HEK293 (cell line): ENCODE measurements at regions not wholly inside any gene's neighbourhood (a gene's known extent, or its start where the extent isn't known, plus 50 kb on each side); places are given as distances from the start of the nearest gene placed in this dataset.

ENCODE experiments used
- CTCF ChIA-PET: fragments of 350-600 bp; formaldehyde crosslinking; extraction: SDS; loops from one replicate; lab custom pipeline; 2021; ENCODE audit warnings: antibody characterized with exemption; lab: Yijun Ruan, JAX
- POLR2A ChIA-PET: fragments of 300-600 bp; formaldehyde crosslinking; extraction: SDS; loops from one replicate; lab custom pipeline; 2020; ENCODE audit warnings: antibody characterized with exemption, inconsistent platforms; lab: Yijun Ruan, JAX
- H3K27ac ChIP-seq: fragments of 200-500 bp; sonication (Bioruptor generic); 2 replicates; pipeline ENCODE4 v1.5.1; 2014; ENCODE audit warnings: low read depth, low read length, control low read depth, inconsistent platforms; ENCODE audit errors: extremely low read depth
- H3K36me3 ChIP-seq, 2 experiments: fragments of 200-500 bp in 1 of 2; sonication (Bioruptor generic) in 1 of 2; 1 replicate in 1 of 2; 2 replicates in 1 of 2; pipeline ENCODE4 v1.5.1; 2014 to 2017; ENCODE audit warnings: inconsistent platforms in 2 of 2, low read length in 2 of 2; ENCODE audit not compliant: control insufficient read depth in 2 of 2, insufficient read depth in 1 of 2
- H3K4me1 ChIP-seq: fragments of 200-500 bp; sonication (Bioruptor generic); 2 replicates; pipeline ENCODE4 v1.5.1; 2014; ENCODE audit warnings: mild to moderate bottlenecking, low read length, inconsistent platforms; ENCODE audit not compliant: control insufficient read depth, insufficient read depth
- H3K4me3 ChIP-seq: 2 replicates; pipeline ENCODE4 v1.5.1; 2011; ENCODE audit warnings: low read depth, mild to moderate bottlenecking, control low read depth, low read length, moderate library complexity
- H3K9me3 ChIP-seq: fragments of 200-500 bp; sonication (Bioruptor generic); 2 replicates; pipeline ENCODE4 v1.5.1; 2014; ENCODE audit warnings: low read depth, low read length, inconsistent platforms; ENCODE audit not compliant: control insufficient read depth, insufficient read depth
- GLIS2 ChIP-seq: fragments of 450-650 bp; formaldehyde crosslinking; IDR thresholded peaks from 2 replicates; pipeline ENCODE4 v1.5.1; 2016; ENCODE audit warnings: missing biosample characterization, missing genetic modification characterization
- KLF7 ChIP-seq: fragments of 450-650 bp; formaldehyde crosslinking; IDR thresholded peaks from 2 replicates; pipeline ENCODE4 v1.5.1; 2016; ENCODE audit warnings: missing biosample characterization, missing genetic modification characterization, borderline replicate concordance
- OVOL3 ChIP-seq: fragments of 450-650 bp; formaldehyde crosslinking; IDR thresholded peaks from 2 replicates; pipeline ENCODE4 v1.5.1; 2016; ENCODE audit warnings: missing biosample characterization, missing genetic modification characterization
- PRDM1 ChIP-seq: fragments of 450-650 bp; formaldehyde crosslinking; IDR thresholded peaks from 2 replicates; pipeline ENCODE4; 2016; ENCODE audit warnings: missing biosample characterization, missing genetic modification characterization
- PRDM4 ChIP-seq: fragments of 450-650 bp; formaldehyde crosslinking; IDR thresholded peaks from 2 replicates; pipeline ENCODE4 v1.5.1; 2017; ENCODE audit warnings: missing biosample characterization, missing genetic modification characterization
- YY2 ChIP-seq: fragments of 450-650 bp; formaldehyde crosslinking; IDR thresholded peaks from 2 replicates; pipeline ENCODE4 v1.5.1; 2016; ENCODE audit warnings: missing biosample characterization, missing genetic modification characterization
- ZBTB26 ChIP-seq: fragments of 450-650 bp; formaldehyde crosslinking; optimal IDR thresholded peaks from 2 replicates; pipeline ENCODE3; 2016; ENCODE audit warnings: missing biosample characterization, mild to moderate bottlenecking, missing genetic modification characterization
- ZBTB7A ChIP-seq: fragments of 450-650 bp; formaldehyde crosslinking; IDR thresholded peaks from 2 replicates; pipeline ENCODE4 v1.5.1; 2016; ENCODE audit warnings: low read depth, missing biosample characterization, missing genetic modification characterization
- ZNF175 ChIP-seq: fragments of 450-650 bp; formaldehyde crosslinking; IDR thresholded peaks from 2 replicates; pipeline ENCODE4 v1.5.1; 2016; ENCODE audit warnings: missing biosample characterization, missing genetic modification characterization
- ZNF19 ChIP-seq: fragments of 450-650 bp; formaldehyde crosslinking; IDR thresholded peaks from 2 replicates; pipeline ENCODE4; 2016; ENCODE audit warnings: missing biosample characterization, missing genetic modification characterization, low read depth
- ZNF202 ChIP-seq: fragments of 450-650 bp; formaldehyde crosslinking; IDR thresholded peaks from 2 replicates; pipeline ENCODE4 v1.5.1; 2016; ENCODE audit warnings: missing biosample characterization, missing genetic modification characterization, borderline replicate concordance
- ZNF214 ChIP-seq: fragments of 450-650 bp; formaldehyde crosslinking; IDR thresholded peaks from 2 replicates; pipeline ENCODE4 v1.5.1; 2017; ENCODE audit warnings: missing biosample characterization, mild to moderate bottlenecking, missing genetic modification characterization, borderline replicate concordance
- ZNF221 ChIP-seq: fragments of 450-650 bp; formaldehyde crosslinking; IDR thresholded peaks from 2 replicates; pipeline ENCODE4 v1.5.1; 2017; ENCODE audit warnings: missing biosample characterization, missing genetic modification characterization, borderline replicate concordance
- ZNF23 ChIP-seq: fragments of 450-650 bp; formaldehyde crosslinking; IDR thresholded peaks from 2 replicates; pipeline ENCODE4 v1.5.1; 2016; ENCODE audit warnings: missing biosample characterization, missing genetic modification characterization, borderline replicate concordance
- ZNF239 ChIP-seq: fragments of 450-650 bp; formaldehyde crosslinking; IDR thresholded peaks from 2 replicates; pipeline ENCODE4 v1.5.1; 2016; ENCODE audit warnings: missing biosample characterization, missing genetic modification characterization
- ZNF292 ChIP-seq: fragments of 450-650 bp; formaldehyde crosslinking; IDR thresholded peaks from 2 replicates; pipeline ENCODE4 v1.5.1; 2016; ENCODE audit warnings: low read depth, missing biosample characterization, missing genetic modification characterization, borderline replicate concordance
- ZNF416 ChIP-seq: fragments of 450-650 bp; formaldehyde crosslinking; IDR thresholded peaks from 2 replicates; pipeline ENCODE4 v1.5.1; 2016; ENCODE audit warnings: missing biosample characterization, missing genetic modification characterization
- ZNF473 ChIP-seq: fragments of 450-650 bp; formaldehyde crosslinking; IDR thresholded peaks from 2 replicates; pipeline ENCODE4 v1.5.1; 2017; ENCODE audit warnings: missing biosample characterization, missing genetic modification characterization
- ZNF621 ChIP-seq: fragments of 450-650 bp; formaldehyde crosslinking; IDR thresholded peaks from 2 replicates; pipeline ENCODE4 v1.5.1; 2017; ENCODE audit warnings: missing biosample characterization, missing genetic modification characterization
- ZNF768 ChIP-seq: fragments of 450-650 bp; formaldehyde crosslinking; IDR thresholded peaks from 2 replicates; pipeline ENCODE4 v1.5.1; 2018; ENCODE audit warnings: missing biosample characterization, mild to moderate bottlenecking, missing genetic modification characterization
- ZNF785 ChIP-seq: fragments of 450-650 bp; formaldehyde crosslinking; IDR thresholded peaks from 2 replicates; pipeline ENCODE4 v1.5.1; 2016; ENCODE audit warnings: missing biosample characterization, missing genetic modification characterization
- TF ChIP-seq, protein P1 (sequence below): fragments of 450-650 bp; formaldehyde crosslinking; IDR thresholded peaks from 2 replicates; pipeline ENCODE4 v1.5.1; 2016; ENCODE audit warnings: missing biosample characterization, missing genetic modification characterization
- TF ChIP-seq, protein P2 (sequence below): fragments of 450-650 bp; formaldehyde crosslinking; IDR thresholded peaks from 2 replicates; pipeline ENCODE4 v1.5.1; 2017; ENCODE audit warnings: missing biosample characterization, mild to moderate bottlenecking, missing genetic modification characterization, moderate library complexity

DNA sequence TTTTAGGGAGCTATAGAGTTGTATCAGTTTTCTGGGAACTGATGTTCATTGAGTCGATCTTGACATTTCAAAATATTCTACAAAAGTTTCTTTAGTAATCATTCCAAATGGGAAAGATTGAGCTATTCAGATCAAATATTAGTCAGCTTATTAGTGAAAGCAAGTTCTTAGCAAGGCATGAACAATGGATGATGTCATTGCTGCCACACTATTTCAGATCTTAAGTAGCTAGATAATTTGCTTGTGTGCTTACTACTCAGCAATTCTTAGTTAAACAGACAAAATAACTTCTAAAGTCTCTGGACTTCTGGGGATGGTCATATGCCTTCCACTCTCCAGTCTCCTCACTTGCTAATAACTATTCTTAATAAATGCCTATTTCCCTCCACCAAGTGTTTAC lies 69.0 kb upstream of the CDH8 start:
- POLR2A ChIA-PET: no interaction called here
- H3K27ac ChIP-seq: no peak overlapping the region
- no peaks in the 10 kb centered on the region for H3K36me3 ChIP-seq
- CTCF ChIA-PET: no interaction called here
- H3K4me3 ChIP-seq: no peak overlapping the region
- H3K4me1 ChIP-seq: no peaks in the 10 kb centered on the region
- TF ChIP-seq ZNF202 (tag by site-specific recombination): no peak
- no peak for TF ChIP-seq ZNF221 (tag by site-specific recombination)
- no peak for TF ChIP-seq ZNF473 (tag by site-specific recombination)
- no peak for TF ChIP-seq KLF7 (tag by site-specific recombination)
- no peaks in the 10 kb centered on the region for H3K9me3 ChIP-seq

DNA sequence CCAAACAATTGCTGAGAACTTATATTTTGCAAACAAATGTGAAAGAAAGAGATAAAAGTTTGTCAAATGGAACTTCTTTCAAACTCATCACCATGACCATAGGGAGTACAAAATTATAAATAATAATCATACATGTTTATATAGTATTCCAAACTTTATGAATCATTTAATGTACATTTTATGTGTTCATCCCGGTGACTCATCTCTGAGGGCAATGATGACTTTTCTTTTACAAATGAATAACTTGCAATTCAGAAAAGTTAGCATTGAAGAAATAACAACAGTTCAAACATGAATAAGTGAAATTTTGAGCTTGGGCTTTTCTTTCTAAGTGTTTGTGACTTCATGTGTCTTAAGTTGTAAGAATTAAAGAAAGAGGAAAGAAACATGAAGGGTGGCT lies 66.3 kb upstream of the CDH8 start:
- POLR2A ChIA-PET: no interaction called here
- no peak overlapping the region for H3K27ac ChIP-seq

More for the DNA sequence above, 66.3 kb upstream of the CDH8 start:
- H3K36me3 ChIP-seq: no peaks in the 10 kb centered on the region
- H3K4me3 ChIP-seq: no peak overlapping the region
- TF ChIP-seq ZNF292 (tag by site-specific recombination) (no peak), ZNF214 (tag by site-specific recombination) (no peak), ZBTB26 (no peak), PRDM4 (tag by site-specific recombination) (no peak), ZBTB7A (no peak), ZNF175 (tag by site-specific recombination) (no peak), ZNF768 (no peak), ZNF19 (tag by site-specific recombination) (no peak), ZNF785 (tag by site-specific recombination) (no peak), ZNF416 (tag by site-specific recombination) (no peak), PRDM1 (tag by site-specific recombination) (no peak), ZNF23 (tag by site-specific recombination) (no peak), GLIS2 (tag by site-specific recombination) (no peak), ZNF239 (tag by site-specific recombination) (no peak), YY2 (tag by site-specific recombination) (no peak), OVOL3 (tag by site-specific recombination) (no peak), ZNF621 (tag by site-specific recombination) (no peak)
- TF ChIP-seq, protein P1, sequence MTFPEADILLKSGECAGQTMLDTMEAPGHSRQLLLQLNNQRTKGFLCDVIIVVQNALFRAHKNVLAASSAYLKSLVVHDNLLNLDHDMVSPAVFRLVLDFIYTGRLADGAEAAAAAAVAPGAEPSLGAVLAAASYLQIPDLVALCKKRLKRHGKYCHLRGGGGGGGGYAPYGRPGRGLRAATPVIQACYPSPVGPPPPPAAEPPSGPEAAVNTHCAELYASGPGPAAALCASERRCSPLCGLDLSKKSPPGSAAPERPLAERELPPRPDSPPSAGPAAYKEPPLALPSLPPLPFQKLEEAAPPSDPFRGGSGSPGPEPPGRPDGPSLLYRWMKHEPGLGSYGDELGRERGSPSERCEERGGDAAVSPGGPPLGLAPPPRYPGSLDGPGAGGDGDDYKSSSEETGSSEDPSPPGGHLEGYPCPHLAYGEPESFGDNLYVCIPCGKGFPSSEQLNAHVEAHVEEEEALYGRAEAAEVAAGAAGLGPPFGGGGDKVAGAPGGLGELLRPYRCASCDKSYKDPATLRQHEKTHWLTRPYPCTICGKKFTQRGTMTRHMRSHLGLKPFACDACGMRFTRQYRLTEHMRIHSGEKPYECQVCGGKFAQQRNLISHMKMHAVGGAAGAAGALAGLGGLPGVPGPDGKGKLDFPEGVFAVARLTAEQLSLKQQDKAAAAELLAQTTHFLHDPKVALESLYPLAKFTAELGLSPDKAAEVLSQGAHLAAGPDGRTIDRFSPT: no peak
- TF ChIP-seq, protein P2, sequence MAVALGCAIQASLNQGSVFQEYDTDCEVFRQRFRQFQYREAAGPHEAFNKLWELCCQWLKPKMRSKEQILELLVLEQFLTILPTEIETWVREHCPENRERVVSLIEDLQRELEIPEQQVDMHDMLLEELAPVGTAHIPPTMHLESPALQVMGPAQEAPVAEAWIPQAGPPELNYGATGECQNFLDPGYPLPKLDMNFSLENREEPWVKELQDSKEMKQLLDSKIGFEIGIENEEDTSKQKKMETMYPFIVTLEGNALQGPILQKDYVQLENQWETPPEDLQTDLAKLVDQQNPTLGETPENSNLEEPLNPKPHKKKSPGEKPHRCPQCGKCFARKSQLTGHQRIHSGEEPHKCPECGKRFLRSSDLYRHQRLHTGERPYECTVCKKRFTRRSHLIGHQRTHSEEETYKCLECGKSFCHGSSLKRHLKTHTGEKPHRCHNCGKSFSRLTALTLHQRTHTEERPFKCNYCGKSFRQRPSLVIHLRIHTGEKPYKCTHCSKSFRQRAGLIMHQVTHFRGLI (tag by site-specific recombination): no peak
- no peaks in the 10 kb centered on the region for H3K4me1 ChIP-seq
- H3K9me3 ChIP-seq: no peaks in the 10 kb centered on the region
- CTCF ChIA-PET: no interaction called here
